Panc1 (cell line): ENCODE measurements at regions not wholly inside any gene's neighbourhood (a gene's known extent, or its start where the extent isn't known, plus 50 kb on each side); places are given as distances from the start of the nearest gene placed in this dataset.

Source experiments
- ATAC-seq: fragments of 200-7000 bp; cut with Tn5 transposase; 2 replicates; pipeline ENCODE4 v1.9.1; 2020; ENCODE audit warnings: mild to moderate bottlenecking, moderate library complexity
- BruUV-seq: library from RNA; stranded (reverse); fragments of 400-500 nt; replicated peaks from 2 replicates; lab custom pipeline; 2021; lab: Mats Ljungman, UMichigan
- CTCF ChIA-PET: fragments of 300-600 bp; sonication (Branson Sonifier 250); formaldehyde crosslinking; loops from one replicate; lab custom pipeline; 2022; ENCODE audit warnings: antibody characterized with exemption; lab: Charles Lee
- POLR2A ChIA-PET: fragments of 300-600 bp; sonication (Branson Sonifier 250); formaldehyde crosslinking; loops from one replicate; lab custom pipeline; 2022; ENCODE audit warnings: antibody characterized with exemption; lab: Charles Lee
- DNase-seq: peaks from one replicate; pipeline ENCODE4 v3.0.0-alpha.2; 2010; ENCODE audit warnings: low read depth, low spot score
- H3K27ac ChIP-seq: 2 replicates; pipeline ENCODE4 v1.5.1; 2011; ENCODE audit warnings: mild to moderate bottlenecking, low read length, inconsistent platforms
- H3K27me3 ChIP-seq: fragments of 200-500 bp; sonication (Bioruptor generic); 2 replicates; pipeline ENCODE4 v1.6.0; 2014; ENCODE audit warnings: low read length, inconsistent platforms; ENCODE audit not compliant: control insufficient read depth, insufficient read depth
- H3K36me3 ChIP-seq: fragments of 200-500 bp; sonication (Bioruptor generic); 2 replicates; pipeline ENCODE4 v1.5.1; 2014; ENCODE audit warnings: inconsistent platforms, mild to moderate bottlenecking, low read length, moderate library complexity; ENCODE audit not compliant: control insufficient read depth, insufficient read depth
- H3K4me1 ChIP-seq: 2 replicates; pipeline ENCODE4 v1.5.1; 2011; ENCODE audit warnings: inconsistent platforms, mild to moderate bottlenecking, low read length, moderate library complexity; ENCODE audit not compliant: control insufficient read depth, insufficient read depth
- H3K4me3 ChIP-seq, 2 experiments: 2 replicates each; pipeline ENCODE4 v1.5.1; 2011 to 2012; ENCODE audit warnings: low read depth in 2 of 2, low read length in 2 of 2, mild to moderate bottlenecking in 2 of 2, inconsistent platforms in 1 of 2, moderate library complexity in 1 of 2
- H3K9me3 ChIP-seq: fragments of 200-500 bp; sonication (Bioruptor generic); 2 replicates; pipeline ENCODE4 v1.5.1; 2014; ENCODE audit warnings: low read depth, mild to moderate bottlenecking, inconsistent platforms, low read length, moderate library complexity; ENCODE audit not compliant: control insufficient read depth, insufficient read depth
- CTCF ChIP-seq: fragments of 450-650 bp; IDR thresholded peaks from 2 replicates; pipeline ENCODE4 v1.5.1; 2017; ENCODE audit warnings: mild to moderate bottlenecking
- POLR2AphosphoS5 ChIP-seq: IDR thresholded peaks from 2 replicates; pipeline ENCODE4 v1.6.1; 2012; ENCODE audit warnings: mild to moderate bottlenecking, low read depth, low read length, moderate library complexity
- SIN3A ChIP-seq: IDR thresholded peaks from 2 replicates; pipeline ENCODE4 v1.6.1; 2012; ENCODE audit warnings: low read depth, mild to moderate bottlenecking, low read length, moderate library complexity, borderline replicate concordance; ENCODE audit not compliant: insufficient read depth
- TCF7L2 ChIP-seq: IDR thresholded peaks from 2 replicates; pipeline ENCODE4 v1.6.1; 2011; ENCODE audit warnings: mild to moderate bottlenecking, low read depth, low read length, inconsistent platforms
- in situ Hi-C: cut with HindIII; loops from 2 replicates; pipeline ENCODE4 v1.10.0; 2016; ENCODE audit warnings: low sequenced_read_pairs, low pct_unique_long_range_greater_than_20kb
- intact Hi-C: fragments of 100-400 bp; cut with micrococcal nuclease; formaldehyde crosslinking; loops from one replicate; pipeline ENCODE4 v1.10.0; 2022; ENCODE audit not compliant: unreplicated experiment
- TF ChIP-seq, protein P1 (sequence below), 2 experiments: IDR thresholded peaks; 2 replicates each; pipeline ENCODE4 v1.6.1; 2011 to 2012; ENCODE audit warnings: low read depth in 2 of 2, control low read depth in 1 of 2, low read length in 1 of 2, mild to moderate bottlenecking in 1 of 2, moderate library complexity in 1 of 2; ENCODE audit not compliant: insufficient read depth in 1 of 2

- intact Hi-C loops: no loop called here
- Histone ChIP-seq H3K27me3 (no peaks in the 10 kb centered on the region), H3K4me3 (no peak overlapping the region), H3K36me3 (no peaks in the 10 kb centered on the region), H3K9me3 (no peaks in the 10 kb centered on the region), H3K27ac (no peak overlapping the region), H3K4me1 (no peaks in the 10 kb centered on the region)
- ChIA-PET POLR2A (no interaction called here), CTCF (no interaction called here)
- ATAC-seq (no peak), DNase-seq (no peak)
- TF ChIP-seq POLR2AphosphoS5 (no peak), SIN3A (no peak), CTCF (no peak), TCF7L2 (no peak)
- TF ChIP-seq, protein P1, sequence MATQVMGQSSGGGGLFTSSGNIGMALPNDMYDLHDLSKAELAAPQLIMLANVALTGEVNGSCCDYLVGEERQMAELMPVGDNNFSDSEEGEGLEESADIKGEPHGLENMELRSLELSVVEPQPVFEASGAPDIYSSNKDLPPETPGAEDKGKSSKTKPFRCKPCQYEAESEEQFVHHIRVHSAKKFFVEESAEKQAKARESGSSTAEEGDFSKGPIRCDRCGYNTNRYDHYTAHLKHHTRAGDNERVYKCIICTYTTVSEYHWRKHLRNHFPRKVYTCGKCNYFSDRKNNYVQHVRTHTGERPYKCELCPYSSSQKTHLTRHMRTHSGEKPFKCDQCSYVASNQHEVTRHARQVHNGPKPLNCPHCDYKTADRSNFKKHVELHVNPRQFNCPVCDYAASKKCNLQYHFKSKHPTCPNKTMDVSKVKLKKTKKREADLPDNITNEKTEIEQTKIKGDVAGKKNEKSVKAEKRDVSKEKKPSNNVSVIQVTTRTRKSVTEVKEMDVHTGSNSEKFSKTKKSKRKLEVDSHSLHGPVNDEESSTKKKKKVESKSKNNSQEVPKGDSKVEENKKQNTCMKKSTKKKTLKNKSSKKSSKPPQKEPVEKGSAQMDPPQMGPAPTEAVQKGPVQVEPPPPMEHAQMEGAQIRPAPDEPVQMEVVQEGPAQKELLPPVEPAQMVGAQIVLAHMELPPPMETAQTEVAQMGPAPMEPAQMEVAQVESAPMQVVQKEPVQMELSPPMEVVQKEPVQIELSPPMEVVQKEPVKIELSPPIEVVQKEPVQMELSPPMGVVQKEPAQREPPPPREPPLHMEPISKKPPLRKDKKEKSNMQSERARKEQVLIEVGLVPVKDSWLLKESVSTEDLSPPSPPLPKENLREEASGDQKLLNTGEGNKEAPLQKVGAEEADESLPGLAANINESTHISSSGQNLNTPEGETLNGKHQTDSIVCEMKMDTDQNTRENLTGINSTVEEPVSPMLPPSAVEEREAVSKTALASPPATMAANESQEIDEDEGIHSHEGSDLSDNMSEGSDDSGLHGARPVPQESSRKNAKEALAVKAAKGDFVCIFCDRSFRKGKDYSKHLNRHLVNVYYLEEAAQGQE (IDR thresholded peaks at IDR 0.05; ENCODE audit: insufficient read depth in 1 of 2, low read depth in 2 of 2, low read length in 1 of 2): no peak
- in situ Hi-C loops: no loop called here
- BruUV-seq: no TSS peak
Measured at GRCh38 chr3:94794563-94794962, 731.7 kb downstream of the NSUN3 start.

DNA sequence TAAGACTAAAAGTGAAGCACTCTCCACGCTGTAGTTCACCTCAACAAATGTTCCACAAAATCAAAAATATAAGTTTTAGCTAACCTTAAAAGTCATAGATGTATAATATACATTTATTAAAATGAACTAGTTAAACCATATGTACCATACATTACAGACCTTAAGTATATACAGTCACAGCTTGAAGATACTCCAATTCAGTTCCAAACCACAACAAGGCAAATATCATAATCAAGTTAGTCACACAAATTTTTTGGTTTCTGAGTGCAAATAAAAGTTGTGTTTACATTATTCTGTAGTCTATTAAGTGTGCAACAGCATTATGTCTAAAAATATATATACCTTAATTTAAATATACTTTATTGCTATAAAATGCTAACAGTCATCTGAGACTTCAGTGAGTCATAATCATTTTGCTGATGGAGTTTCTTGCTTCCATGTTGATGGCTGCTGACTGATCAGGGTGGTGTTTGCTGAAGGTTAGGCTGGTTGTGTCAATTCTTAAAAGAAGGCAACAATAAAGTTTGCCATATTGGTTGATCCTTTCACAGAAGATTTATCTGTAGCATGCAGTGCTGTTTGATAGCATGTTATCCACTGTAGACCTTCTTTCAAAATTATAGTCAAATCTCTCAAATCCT lies 736.7 kb downstream of the NSUN3 start:
- DNase-seq: no peak
- no TSS peak for BruUV-seq
- Histone ChIP-seq H3K27ac (no peak overlapping the region), H3K4me1 (no peaks in the 10 kb centered on the region), H3K27me3 (no peaks in the 10 kb centered on the region), H3K36me3 (no peaks in the 10 kb centered on the region), H3K4me3 (no peak overlapping the region), H3K9me3 (no peaks in the 10 kb centered on the region)
- no peak for ATAC-seq
- in situ Hi-C loops (no loop called here), intact Hi-C loops (no loop called here)
- ChIA-PET CTCF (no interaction called here), POLR2A (no interaction called here)
- TF ChIP-seq, protein P1 (IDR thresholded peaks at IDR 0.05; ENCODE audit: insufficient read depth in 1 of 2, low read depth in 2 of 2, low read length in 1 of 2): no peak
- TF ChIP-seq SIN3A (no peak), TCF7L2 (no peak), POLR2AphosphoS5 (no peak), CTCF (no peak)
